ENCODE measurements at regions not wholly inside any gene's neighbourhood (a gene's known extent, or its start where the extent isn't known, plus 50 kb on each side); places are given as distances from the start of the nearest gene placed in this dataset.

- intact Hi-C loops (cut with DNase I), result no loop called here
- ATAC-seq (no peak), DNase-seq (ENCODE audit: missing footprints) (no peak)
These were observed 301.9 kb downstream of the FGFR2 start for GRCh38 chr10:121296378-121296777.

GRCh38 chr10:121296881-121297585, 301.2 kb downstream of the FGFR2 start:
- DNase-seq (ENCODE audit: missing footprints), result no peak
- no peak for ATAC-seq

GRCh38 chr10:121300723-121301122, 297.5 kb downstream of the FGFR2 start:
- intact Hi-C loops (cut with DNase I), result no loop called here
- no peak for DNase-seq (ENCODE audit: missing footprints)
- ATAC-seq, result no peak

More at GRCh38 chr10:121296881-121297585, 301.2 kb downstream of the FGFR2 start:
- intact Hi-C loops (cut with DNase I), result no loop called here

GRCh38 chr10:121302541-121303180, 295.6 kb downstream of the FGFR2 start:
- intact Hi-C loops (cut with DNase I), result no loop called here
- no peak for ATAC-seq

GRCh38 chr10:121303287-121303890, 294.9 kb downstream of the FGFR2 start:
- intact Hi-C loops (cut with DNase I), result no loop called here
- DNase-seq (ENCODE audit: missing footprints) (no peak), ATAC-seq (no peak)

More at GRCh38 chr10:121302541-121303180, 295.6 kb downstream of the FGFR2 start:
- DNase-seq (ENCODE audit: missing footprints), result no peak

- DNase-seq (ENCODE audit: missing footprints), result no peak
- no peak for ATAC-seq
- intact Hi-C loops (cut with DNase I), result no loop called here
These were observed 293.2 kb downstream of the FGFR2 start for GRCh38 chr10:121305066-121305465.

GRCh38 chr10:121306159-121306673, 292.0 kb downstream of the FGFR2 start:
- DNase-seq (ENCODE audit: missing footprints), result no peak
- no peak for ATAC-seq
- intact Hi-C loops (cut with DNase I), result no loop called here

- intact Hi-C loops (cut with DNase I), result no loop called here
- ATAC-seq, result no peak
- no peak for DNase-seq (ENCODE audit: missing footprints)
These were observed 290.7 kb downstream of the FGFR2 start for GRCh38 chr10:121307411-121307980.

- DNase-seq (ENCODE audit: missing footprints) (no peak), ATAC-seq (no peak)
- intact Hi-C loops (cut with DNase I), result no loop called here
These were observed 290.2 kb downstream of the FGFR2 start for GRCh38 chr10:121308020-121308419.

GRCh38 chr10:121309164-121309563, 289.1 kb downstream of the FGFR2 start:
- intact Hi-C loops (cut with DNase I), result no loop called here
- ATAC-seq, result no peak
- DNase-seq (ENCODE audit: missing footprints), result no peak

- ATAC-seq, result no peak
- no peak for DNase-seq (ENCODE audit: missing footprints)
- intact Hi-C loops (cut with DNase I), result no loop called here
These were observed 288.0 kb downstream of the FGFR2 start for GRCh38 chr10:121310151-121310711.

- DNase-seq (ENCODE audit: missing footprints) (no peak), ATAC-seq (no peak)
- intact Hi-C loops (cut with DNase I), result no loop called here
These were observed 286.3 kb downstream of the FGFR2 start for GRCh38 chr10:121311812-121312443.

GRCh38 chr10:121312587-121312986, 285.7 kb downstream of the FGFR2 start:
- ATAC-seq, result no peak
- no peak for DNase-seq (ENCODE audit: missing footprints)
- intact Hi-C loops (cut with DNase I), result no loop called here

GRCh38 chr10:121313119-121313875, 284.9 kb downstream of the FGFR2 start:
- no peak for ATAC-seq
- intact Hi-C loops (cut with DNase I), result no loop called here
- no peak for DNase-seq (ENCODE audit: missing footprints)

- ATAC-seq (no peak), DNase-seq (ENCODE audit: missing footprints) (no peak)
- intact Hi-C loops (cut with DNase I), result no loop called here
These were observed 281.8 kb downstream of the FGFR2 start for GRCh38 chr10:121316432-121316831.

- intact Hi-C loops (cut with DNase I), result no loop called here
- ATAC-seq (no peak), DNase-seq (ENCODE audit: missing footprints) (no peak)
These were observed 280.9 kb downstream of the FGFR2 start for GRCh38 chr10:121317374-121317773.

- DNase-seq (ENCODE audit: missing footprints) (no peak), ATAC-seq (no peak)
- intact Hi-C loops (cut with DNase I), result no loop called here
These were observed 276.2 kb downstream of the FGFR2 start for GRCh38 chr10:121322046-121322445.

- DNase-seq (ENCODE audit: missing footprints), result no peak
- ATAC-seq, result no peak
- intact Hi-C loops (cut with DNase I), result no loop called here
These were observed 275.5 kb downstream of the FGFR2 start for GRCh38 chr10:121322776-121323175.

Measured in Right ventricle myocardium inferior (tissue), 1 donor.